Hematopoietic multipotent progenitor cell treated with erythropoietin and hydrocortisone succinate and interleukin-3 and kit ligand, for 6 days (in vitro differentiated cells): ENCODE measurements at regions not wholly inside any gene's neighbourhood (a gene's known extent, or its start where the extent isn't known, plus 50 kb on each side); places are given as distances from the start of the nearest gene placed in this dataset.
A peak's percentile ranks its signal among the peaks of the same experiment; 100 is the strongest.

Source experiments
- DNase-seq: peaks from one replicate; pipeline ENCODE4 v3.0.0-alpha.2; 2015

GRCh38 chr4:106676173-106676921 is 307.8 kb upstream of the GIMD1 start:
- peak; percentile 73 for DNase-seq

- DNase-seq = no peak
Measured at GRCh38 chr4:106671716-106672115, 303.1 kb upstream of the GIMD1 start.

GRCh38 chr4:106670976-106671375 is 302.4 kb upstream of the GIMD1 start:
- no peak for DNase-seq

- DNase-seq = peak; percentile 24
Measured at GRCh38 chr4:106659371-106659770, 290.8 kb upstream of the GIMD1 start.

GRCh38 chr4:106652095-106652494 is 283.5 kb upstream of the GIMD1 start:
- no peak for DNase-seq

GRCh38 chr4:106650701-106651100 is 282.1 kb upstream of the GIMD1 start:
- no peak for DNase-seq

- no peak for DNase-seq
Measured at GRCh38 chr4:106647451-106647850, 278.9 kb upstream of the GIMD1 start.

GRCh38 chr4:106629268-106629625 is 260.7 kb upstream of the GIMD1 start:
- DNase-seq = no peak

GRCh38 chr4:106628586-106629267 is 260.1 kb upstream of the GIMD1 start:
- DNase-seq = no peak

- no peak for DNase-seq
Measured at GRCh38 chr4:106627051-106627450, 258.5 kb upstream of the GIMD1 start.

- no peak for DNase-seq
Measured at GRCh38 chr4:106624671-106625070, 256.1 kb upstream of the GIMD1 start.

- DNase-seq = no peak
Measured at GRCh38 chr4:106618956-106619355, 250.4 kb upstream of the GIMD1 start.

GRCh38 chr4:106615961-106616360 is 247.4 kb upstream of the GIMD1 start:
- DNase-seq = no peak

- DNase-seq = no peak
Measured at GRCh38 chr4:106615410-106615945, 246.9 kb upstream of the GIMD1 start.

GRCh38 chr4:106614441-106614840 is 245.9 kb upstream of the GIMD1 start:
- DNase-seq = no peak

- no peak for DNase-seq
Measured at GRCh38 chr4:106609917-106610316, 241.3 kb upstream of the GIMD1 start.

- DNase-seq = no peak
Measured at GRCh38 chr4:106607558-106607957, 239.0 kb upstream of the GIMD1 start.

GRCh38 chr4:106604319-106605051 is 235.9 kb upstream of the GIMD1 start:
- no peak for DNase-seq

GRCh38 chr4:106603471-106603870 is 234.9 kb upstream of the GIMD1 start:
- no peak for DNase-seq

GRCh38 chr4:106602711-106603110 is 234.1 kb upstream of the GIMD1 start:
- DNase-seq = no peak

- DNase-seq = no peak
Measured at GRCh38 chr4:106601519-106601918, 232.9 kb upstream of the GIMD1 start.

- DNase-seq = no peak
Measured at GRCh38 chr4:106595906-106596305, 227.3 kb upstream of the GIMD1 start.

GRCh38 chr4:106594291-106594952 is 225.8 kb upstream of the GIMD1 start:
- DNase-seq = no peak
